IPS DF 4.7 (cell line): ENCODE measurements at regions not wholly inside any gene's neighbourhood (a gene's known extent, or its start where the extent isn't known, plus 50 kb on each side); places are given as distances from the start of the nearest gene placed in this dataset.

Experiments used
- DNase-seq: peaks from one replicate; pipeline ENCODE4 v3.0.0-alpha.2; 2013; ENCODE audit warnings: low spot score; ENCODE audit errors: extremely low read depth

GRCh38 chr9:135251996-135252760 lies 164.7 kb downstream of the OLFM1 start:
- no peak for DNase-seq

GRCh38 chr9:135252980-135253304 lies 165.5 kb downstream of the OLFM1 start:
- DNase-seq: no peak

- DNase-seq: no peak
Observed at GRCh38 chr9:135253305-135254004, 166.0 kb downstream of the OLFM1 start.

- no peak for DNase-seq
Observed at GRCh38 chr9:135254176-135255032, 166.9 kb downstream of the OLFM1 start.

GRCh38 chr9:135255033-135255840 lies 167.8 kb downstream of the OLFM1 start:
- DNase-seq: no peak

- no peak for DNase-seq
Observed at GRCh38 chr9:135255841-135256580, 168.5 kb downstream of the OLFM1 start.

- no peak for DNase-seq
Observed at GRCh38 chr9:135256581-135257354, 169.3 kb downstream of the OLFM1 start.

- DNase-seq: no peak
Observed at GRCh38 chr9:135258461-135258860, 171.0 kb downstream of the OLFM1 start.

GRCh38 chr9:135259273-135259672 lies 171.8 kb downstream of the OLFM1 start:
- DNase-seq: no peak

GRCh38 chr9:135260221-135261180 lies 173.0 kb downstream of the OLFM1 start:
- no peak for DNase-seq

GRCh38 chr9:135262248-135262647 lies 174.8 kb downstream of the OLFM1 start:
- no peak for DNase-seq

- DNase-seq: no peak
Observed at GRCh38 chr9:135263511-135263910, 176.0 kb downstream of the OLFM1 start.

GRCh38 chr9:135265931-135266330 lies 178.5 kb downstream of the OLFM1 start:
- DNase-seq: no peak

- no peak for DNase-seq
Observed at GRCh38 chr9:135267191-135267809, 179.8 kb downstream of the OLFM1 start.

GRCh38 chr9:135268031-135268430 lies 180.6 kb downstream of the OLFM1 start:
- DNase-seq: no peak

- no peak for DNase-seq
Observed at GRCh38 chr9:135268981-135269380, 181.5 kb downstream of the OLFM1 start.

GRCh38 chr9:135269912-135270830 lies 182.7 kb downstream of the OLFM1 start:
- no peak for DNase-seq
